ENCODE measurements at regions not wholly inside any gene's neighbourhood (a gene's known extent, or its start where the extent isn't known, plus 50 kb on each side); places are given as distances from the start of the nearest gene placed in this dataset.

- Histone ChIP-seq H3K36me3 (replicated peaks; ENCODE audit: control insufficient read depth, insufficient read depth, low read length) (no peaks in the 10 kb centered on the region), H3K27me3 (ENCODE audit: control insufficient read depth, insufficient read depth, low read length) (no peaks in the 10 kb centered on the region; the same call in 1 of the 2 replicates), H3K4me3 (ENCODE audit: insufficient read depth, low read depth, low read length) (no peak overlapping the region)
- no peak for DNase-seq
Measured at GRCh38 chr5:67299231-67299735, 102.7 kb upstream of the CD180 start.

DNA sequence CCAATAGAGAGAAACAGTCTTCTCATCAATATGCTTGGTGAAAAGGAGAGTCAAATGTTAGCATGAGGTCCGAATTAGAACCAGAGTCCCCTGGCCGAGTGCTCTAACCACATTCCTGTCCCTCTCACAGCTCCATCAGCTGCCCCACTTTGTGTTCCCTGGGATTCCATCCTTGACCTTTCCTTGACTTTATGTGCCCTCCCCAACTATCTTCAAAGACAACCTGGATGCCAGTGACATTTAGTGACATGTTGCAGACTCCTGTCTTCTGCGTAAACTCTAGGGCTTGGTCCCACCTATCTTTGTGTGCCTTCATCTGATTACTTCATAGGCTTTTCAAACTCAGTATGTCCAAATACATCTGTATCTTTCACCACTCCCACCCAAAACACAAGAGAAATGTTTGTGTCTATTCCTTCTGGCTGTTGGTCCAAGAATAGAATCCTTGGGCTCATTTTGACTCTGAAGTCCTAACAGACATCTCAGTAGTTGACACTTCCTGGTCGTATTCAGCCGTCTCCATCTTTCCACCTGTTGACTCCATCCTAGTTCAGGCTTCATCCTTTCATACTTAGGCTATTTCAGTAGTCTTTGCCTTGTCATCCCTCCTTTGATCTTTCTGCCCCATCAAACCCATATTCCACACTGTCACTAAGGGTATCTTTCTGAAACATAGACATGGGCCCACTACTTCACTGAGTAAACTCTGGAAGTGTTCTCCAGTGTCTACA, 101.4 kb upstream of the CD180 start:
- Histone ChIP-seq H3K27me3 (ENCODE audit: control insufficient read depth, insufficient read depth, low read length) (no peaks in the 10 kb centered on the region; the same call in 1 of the 2 replicates), H3K4me3 (ENCODE audit: insufficient read depth, low read depth, low read length) (no peak overlapping the region), H3K36me3 (replicated peaks; ENCODE audit: control insufficient read depth, insufficient read depth, low read length) (no peaks in the 10 kb centered on the region)
- no peak for DNase-seq

DNA sequence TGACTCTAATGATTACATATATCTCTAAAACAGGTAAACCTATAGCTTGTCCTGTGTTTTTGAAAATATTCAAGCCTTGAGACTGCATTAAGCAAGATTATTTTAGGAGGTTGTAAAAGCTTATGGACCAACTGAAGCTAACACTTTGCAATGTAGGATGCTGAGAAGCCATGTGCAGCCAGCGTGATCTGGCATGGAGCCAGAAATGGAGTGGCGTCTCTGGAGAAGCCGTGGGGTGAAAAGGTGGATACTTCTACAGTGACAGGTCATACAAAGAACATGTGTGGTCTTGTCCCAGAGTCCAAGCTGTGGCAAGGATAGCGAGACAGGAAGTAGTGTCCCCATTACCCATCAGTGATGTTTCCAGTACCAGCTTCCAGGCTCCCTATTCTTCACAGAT, 100.8 kb upstream of the CD180 start:
- DNase-seq: no peak
- Histone ChIP-seq H3K36me3 (replicated peaks; ENCODE audit: control insufficient read depth, insufficient read depth, low read length) (no peaks in the 10 kb centered on the region), H3K4me3 (ENCODE audit: insufficient read depth, low read depth, low read length) (no peak overlapping the region), H3K27me3 (ENCODE audit: control insufficient read depth, insufficient read depth, low read length) (no peaks in the 10 kb centered on the region; the same call in 1 of the 2 replicates)

DNA sequence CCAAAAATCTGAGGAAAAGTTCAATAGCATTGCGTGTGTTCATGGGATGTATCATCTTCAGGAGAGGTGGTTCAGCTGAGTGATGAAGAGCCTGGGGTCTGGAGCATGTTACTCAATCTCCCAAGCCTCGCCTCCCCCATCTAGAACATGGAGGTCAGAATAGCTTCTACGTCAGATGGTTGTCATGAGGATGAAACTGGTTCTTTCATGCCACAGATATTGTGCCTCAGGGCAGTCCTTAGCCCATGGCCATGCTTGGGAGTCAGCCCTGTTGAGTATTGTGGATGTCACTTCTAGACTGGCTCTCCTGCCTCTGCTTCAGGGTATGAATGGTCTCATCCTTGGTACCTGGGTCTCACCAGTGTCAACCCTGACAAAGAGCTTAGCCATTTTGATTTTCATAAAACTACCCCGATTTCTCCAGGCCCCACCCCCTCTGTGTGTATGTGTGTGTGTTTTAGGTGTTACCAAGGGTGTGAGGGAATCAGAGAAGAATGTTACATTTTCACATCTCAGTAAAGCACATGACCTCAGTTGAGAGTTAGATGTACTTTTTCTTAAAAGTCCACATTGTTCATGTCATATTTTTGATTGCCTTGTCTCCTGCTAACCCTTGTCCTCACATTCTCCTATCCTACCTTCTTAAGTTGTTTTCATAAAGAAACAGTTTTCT, 97.8 kb upstream of the CD180 start:
- no peaks in the 10 kb centered on the region for H3K27me3 ChIP-seq (ENCODE audit: control insufficient read depth, insufficient read depth, low read length)
- no peak overlapping the region for H3K4me3 ChIP-seq (ENCODE audit: insufficient read depth, low read depth, low read length)

GRCh38 chr5:67293226-67293625, 96.6 kb upstream of the CD180 start:
- Histone ChIP-seq H3K36me3 (replicated peaks; ENCODE audit: control insufficient read depth, insufficient read depth, low read length) (no peaks in the 10 kb centered on the region), H3K4me3 (ENCODE audit: insufficient read depth, low read depth, low read length) (no peak overlapping the region), H3K27me3 (ENCODE audit: control insufficient read depth, insufficient read depth, low read length) (no peaks in the 10 kb centered on the region)
- no peak for DNase-seq

More for the DNA sequence above, 97.8 kb upstream of the CD180 start:
- DNase-seq: no peak
- H3K36me3 ChIP-seq (replicated peaks; ENCODE audit: control insufficient read depth, insufficient read depth, low read length): no peaks in the 10 kb centered on the region

GRCh38 chr5:67292201-67292940, 95.8 kb upstream of the CD180 start:
- Histone ChIP-seq H3K27me3 (ENCODE audit: control insufficient read depth, insufficient read depth, low read length) (no peaks in the 10 kb centered on the region), H3K36me3 (replicated peaks; ENCODE audit: control insufficient read depth, insufficient read depth, low read length) (no peaks in the 10 kb centered on the region), H3K4me3 (ENCODE audit: insufficient read depth, low read depth, low read length) (no peak overlapping the region)
- no peak for DNase-seq

- no peaks in the 10 kb centered on the region for H3K27me3 ChIP-seq (ENCODE audit: control insufficient read depth, insufficient read depth, low read length)
- no peak overlapping the region for H3K4me3 ChIP-seq (ENCODE audit: insufficient read depth, low read depth, low read length)
- DNase-seq: no peak
- no peaks in the 10 kb centered on the region for H3K36me3 ChIP-seq (replicated peaks; ENCODE audit: control insufficient read depth, insufficient read depth, low read length)
Measured at GRCh38 chr5:67291671-67292070, 95.1 kb upstream of the CD180 start.

GRCh38 chr5:67291066-67291465, 94.5 kb upstream of the CD180 start:
- no peak overlapping the region for H3K4me3 ChIP-seq (ENCODE audit: insufficient read depth, low read depth, low read length)
- no peak for DNase-seq
- no peaks in the 10 kb centered on the region for H3K27me3 ChIP-seq (ENCODE audit: control insufficient read depth, insufficient read depth, low read length)
- H3K36me3 ChIP-seq (replicated peaks; ENCODE audit: control insufficient read depth, insufficient read depth, low read length): no peaks in the 10 kb centered on the region

- Histone ChIP-seq H3K36me3 (replicated peaks; ENCODE audit: control insufficient read depth, insufficient read depth, low read length) (no peaks in the 10 kb centered on the region), H3K4me3 (ENCODE audit: insufficient read depth, low read depth, low read length) (no peak overlapping the region), H3K27me3 (ENCODE audit: control insufficient read depth, insufficient read depth, low read length) (no peaks in the 10 kb centered on the region)
- DNase-seq: no peak
Measured at GRCh38 chr5:67290655-67291054, 94.1 kb upstream of the CD180 start.

- no peak for DNase-seq
- H3K36me3 ChIP-seq (replicated peaks; ENCODE audit: control insufficient read depth, insufficient read depth, low read length): no peaks in the 10 kb centered on the region
- no peaks in the 10 kb centered on the region for H3K27me3 ChIP-seq (ENCODE audit: control insufficient read depth, insufficient read depth, low read length)
Measured at GRCh38 chr5:67289763-67290521, 93.3 kb upstream of the CD180 start.

DNA sequence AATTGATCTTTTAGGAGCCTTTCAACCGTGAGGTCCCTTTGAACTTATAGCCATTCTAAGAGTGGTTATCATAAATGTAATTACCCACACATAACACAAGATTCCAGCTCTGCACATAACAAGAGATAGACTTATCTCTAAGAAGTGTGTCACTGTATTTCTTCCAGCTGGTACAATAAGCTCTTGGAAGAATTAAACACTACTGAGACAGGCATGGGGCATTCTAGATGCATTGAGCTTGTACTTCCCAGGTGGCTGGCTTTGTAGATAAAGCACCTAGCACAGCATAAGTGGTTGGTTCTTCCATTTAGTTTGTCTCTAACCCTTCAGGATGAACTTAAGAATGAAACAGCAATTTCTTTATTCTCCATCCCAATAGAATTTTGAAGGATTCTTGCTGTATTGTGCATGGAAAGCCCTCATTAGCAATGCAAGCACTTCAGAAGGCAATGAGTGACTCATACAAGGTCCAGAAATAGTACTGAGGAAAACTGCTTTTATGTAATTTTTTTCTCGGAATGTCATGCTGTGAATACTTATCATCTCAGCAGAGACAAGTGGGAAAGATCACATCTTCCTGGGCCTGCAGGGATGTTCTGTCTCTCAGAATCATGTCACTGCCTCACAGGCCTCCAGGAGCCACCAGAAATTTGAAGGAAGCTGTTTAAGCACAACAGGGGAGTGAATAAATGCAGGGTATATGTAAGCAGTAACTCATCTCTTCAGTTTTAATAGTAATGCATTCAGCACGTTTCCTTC, 91.1 kb upstream of the CD180 start:
- DNase-seq: no peak
- Histone ChIP-seq H3K4me3 (ENCODE audit: insufficient read depth, low read depth, low read length) (no peak overlapping the region), H3K27me3 (ENCODE audit: control insufficient read depth, insufficient read depth, low read length) (no peaks in the 10 kb centered on the region), H3K36me3 (replicated peaks; ENCODE audit: control insufficient read depth, insufficient read depth, low read length) (no peaks in the 10 kb centered on the region)

More at GRCh38 chr5:67289763-67290521, 93.3 kb upstream of the CD180 start:
- no peak overlapping the region for H3K4me3 ChIP-seq (ENCODE audit: insufficient read depth, low read depth, low read length)

- no peak for DNase-seq
- Histone ChIP-seq H3K4me3 (ENCODE audit: insufficient read depth, low read depth, low read length) (no peak overlapping the region), H3K27me3 (ENCODE audit: control insufficient read depth, insufficient read depth, low read length) (no peaks in the 10 kb centered on the region), H3K36me3 (replicated peaks; ENCODE audit: control insufficient read depth, insufficient read depth, low read length) (no peaks in the 10 kb centered on the region)
Measured at GRCh38 chr5:67286006-67286405, 89.4 kb upstream of the CD180 start.

DNA sequence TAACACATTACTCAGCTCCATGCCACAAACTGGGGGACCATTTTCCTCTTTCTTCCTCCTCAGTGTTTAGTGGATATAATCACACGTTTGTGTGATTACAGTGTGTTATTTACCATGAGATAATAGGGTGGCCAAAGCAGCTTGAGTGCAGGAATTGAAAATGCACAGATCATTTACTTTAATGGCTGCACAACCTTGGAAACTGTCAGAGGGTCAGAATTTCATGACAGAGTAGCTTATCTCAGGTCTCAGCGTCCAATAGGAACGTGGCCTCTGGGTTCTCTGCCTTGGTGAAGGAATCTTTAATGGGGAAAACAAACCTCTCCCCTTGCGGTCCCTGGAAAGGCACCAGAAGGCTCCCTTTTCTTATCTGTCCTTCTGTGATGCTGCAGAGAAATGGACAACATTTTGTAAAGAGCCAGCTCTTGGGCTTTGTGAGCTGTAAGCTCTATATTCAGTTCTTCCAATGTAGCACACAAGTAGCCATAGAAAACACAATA, 87.4 kb upstream of the CD180 start:
- no peaks in the 10 kb centered on the region for H3K27me3 ChIP-seq (ENCODE audit: control insufficient read depth, insufficient read depth, low read length)
- H3K36me3 ChIP-seq (replicated peaks; ENCODE audit: control insufficient read depth, insufficient read depth, low read length): no peaks in the 10 kb centered on the region
- no peak overlapping the region for H3K4me3 ChIP-seq (ENCODE audit: insufficient read depth, low read depth, low read length)
- DNase-seq: no peak
